GM19397 (cell line): ENCODE measurements at regions not wholly inside any gene's neighbourhood (a gene's known extent, or its start where the extent isn't known, plus 50 kb on each side); places are given as distances from the start of the nearest gene placed in this dataset.

Experiments
- ATAC-seq: cut with Tn5 transposase; IDR thresholded peaks from one replicate; pipeline ENCODE4 v1.9.1; 2021; ENCODE audit warnings: mild to moderate bottlenecking, moderate library complexity; ENCODE audit not compliant: unreplicated experiment

- ATAC-seq, result no peak
Observed at GRCh38 chr6:66900133-66901083, 1193.4 kb upstream of the EYS start.

- ATAC-seq, result no peak
Observed at GRCh38 chr6:66897576-66897975, 1190.5 kb upstream of the EYS start.

DNA sequence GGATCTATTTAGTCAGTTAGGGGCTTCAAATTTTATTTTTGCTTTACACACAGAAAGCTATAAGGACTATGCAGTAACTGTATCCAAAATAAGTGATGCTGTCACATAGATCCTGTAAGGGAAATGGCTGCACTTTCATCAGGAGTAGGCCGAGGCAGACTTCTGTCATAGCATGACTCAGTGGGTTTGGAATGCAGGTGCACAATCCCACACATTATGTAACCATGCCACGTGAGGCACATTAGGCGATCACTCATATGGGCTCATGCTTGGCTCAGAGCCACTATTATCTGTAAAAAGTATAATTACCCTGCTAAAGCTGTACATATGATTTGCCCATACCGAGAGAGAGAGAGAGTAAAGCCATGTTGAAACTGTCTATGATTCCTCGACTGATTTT is 1189.4 kb upstream of the EYS start:
- no peak for ATAC-seq

- ATAC-seq, result no peak
Observed at GRCh38 chr6:66883453-66883852, 1176.4 kb upstream of the EYS start.

DNA sequence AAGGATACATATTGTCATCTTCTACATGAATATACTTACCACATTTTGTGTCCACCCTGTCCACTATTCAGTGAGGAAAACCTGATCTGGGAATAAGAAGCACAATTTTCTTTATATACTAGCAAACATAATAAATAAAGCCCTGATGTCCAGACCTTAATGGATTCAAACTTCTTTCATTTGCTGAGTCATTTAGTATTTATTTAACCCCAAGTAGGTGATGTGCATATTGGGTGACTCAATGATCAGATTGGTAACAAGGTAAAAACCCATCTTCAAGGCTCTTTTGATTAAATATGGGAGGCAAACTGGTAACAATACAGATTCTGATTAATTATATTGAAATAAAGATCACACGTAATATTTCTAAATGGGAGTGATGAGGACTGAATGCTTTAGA is 1159.8 kb upstream of the EYS start:
- no peak for ATAC-seq

GRCh38 chr6:66865771-66866170 is 1158.7 kb upstream of the EYS start:
- ATAC-seq, result no peak

- ATAC-seq, result no peak
Observed at GRCh38 chr6:66861007-66861541, 1154.0 kb upstream of the EYS start.

DNA sequence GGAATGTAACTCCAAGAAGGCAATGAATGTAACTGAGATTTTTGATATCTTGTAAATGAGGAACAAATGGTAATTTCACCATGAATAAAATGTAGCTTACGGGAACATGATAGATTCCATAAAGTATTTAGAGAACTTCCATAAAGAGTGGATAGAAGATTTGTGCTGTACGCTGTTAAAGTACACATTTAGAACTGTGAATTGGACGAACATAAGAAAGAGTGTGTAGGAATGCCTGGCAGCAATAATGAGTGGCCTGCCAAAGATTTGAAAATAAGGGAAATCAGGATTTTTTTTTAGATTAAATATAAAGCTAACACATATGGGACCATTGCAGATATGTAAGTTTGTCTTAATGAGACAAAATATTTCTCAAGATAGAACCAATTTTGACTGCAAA is 1153.3 kb upstream of the EYS start:
- no peak for ATAC-seq

GRCh38 chr6:66858196-66858595 is 1151.2 kb upstream of the EYS start:
- ATAC-seq, result no peak

- ATAC-seq, result no peak
Observed at GRCh38 chr6:66854014-66854413, 1147.0 kb upstream of the EYS start.

- no peak for ATAC-seq
Observed at GRCh38 chr6:66851930-66852329, 1144.9 kb upstream of the EYS start.

DNA sequence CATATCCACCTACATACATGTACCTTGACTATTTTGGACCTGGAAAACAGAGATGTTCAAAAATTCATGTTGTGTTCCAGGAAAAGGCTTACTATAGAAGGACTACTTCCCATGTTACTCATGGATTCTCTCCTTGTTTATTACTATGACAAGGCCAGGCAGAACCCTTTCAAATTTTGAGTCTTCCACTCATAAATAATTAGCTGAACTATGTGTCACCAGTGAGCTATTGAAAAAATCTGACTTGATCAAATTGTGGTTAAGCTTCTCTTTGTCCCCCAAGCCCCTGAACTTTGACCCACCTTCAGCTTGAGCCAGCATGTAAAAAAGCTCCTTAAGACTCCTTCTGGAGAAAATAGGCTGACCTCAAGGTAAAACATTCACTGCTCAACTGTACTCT is 1142.8 kb upstream of the EYS start:
- no peak for ATAC-seq

DNA sequence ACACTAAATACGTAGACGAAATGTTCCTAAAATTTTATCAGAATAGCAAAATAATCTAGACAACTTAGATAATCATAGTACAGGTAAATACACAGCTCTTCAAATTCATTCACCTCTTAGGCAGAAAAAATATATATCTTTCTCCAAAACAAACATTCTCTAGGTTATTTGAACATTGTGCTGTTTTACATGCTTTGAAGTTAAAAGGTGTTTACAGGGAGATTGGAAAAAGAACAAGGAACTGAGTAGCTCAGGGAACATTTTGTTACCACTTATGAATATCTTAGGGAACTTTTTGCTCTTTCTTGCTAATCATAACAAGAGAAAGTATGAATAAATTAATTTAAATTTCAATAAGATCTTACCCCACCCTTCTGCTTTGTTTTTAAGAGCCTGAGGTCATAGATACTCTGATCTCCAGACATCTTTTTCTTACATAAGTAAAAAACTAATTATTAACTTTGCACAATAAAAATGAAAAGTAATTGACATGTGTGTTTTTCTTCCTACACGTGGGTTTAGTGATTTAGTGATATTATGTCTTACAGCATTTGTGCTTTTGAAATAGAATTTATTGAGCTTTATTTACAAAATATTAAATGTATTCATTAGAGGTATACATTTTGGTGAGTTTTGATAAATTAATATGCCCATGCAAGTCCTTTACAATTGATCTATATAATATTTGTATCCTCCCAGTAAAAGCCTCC is 1141.4 kb upstream of the EYS start:
- no peak for ATAC-seq

- ATAC-seq, result no peak
Observed at GRCh38 chr6:66838764-66839163, 1131.7 kb upstream of the EYS start.

- ATAC-seq, result no peak
Observed at GRCh38 chr6:66825539-66825938, 1118.5 kb upstream of the EYS start.

GRCh38 chr6:66814156-66814555 is 1107.1 kb upstream of the EYS start:
- no peak for ATAC-seq

DNA sequence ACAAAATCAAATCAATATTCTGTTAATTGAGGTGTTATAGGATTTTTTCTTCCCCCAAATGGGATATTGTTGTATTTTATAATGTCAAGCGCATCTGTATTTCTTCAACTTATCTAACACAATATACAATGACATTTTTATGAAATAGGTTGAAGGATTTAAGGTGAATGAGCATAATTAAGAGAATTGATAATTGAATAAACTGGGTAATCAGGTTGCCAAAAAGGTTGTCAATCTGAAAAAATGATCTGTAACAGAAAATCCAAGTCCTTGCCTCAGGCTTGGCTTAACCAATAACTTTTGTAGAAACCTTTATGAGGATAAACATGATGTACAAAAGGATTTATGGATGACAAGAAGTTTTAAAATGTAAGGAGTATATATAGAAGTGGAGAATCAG is 1101.7 kb upstream of the EYS start:
- ATAC-seq, result no peak

- no peak for ATAC-seq
Observed at GRCh38 chr6:66796987-66797386, 1090.0 kb upstream of the EYS start.

DNA sequence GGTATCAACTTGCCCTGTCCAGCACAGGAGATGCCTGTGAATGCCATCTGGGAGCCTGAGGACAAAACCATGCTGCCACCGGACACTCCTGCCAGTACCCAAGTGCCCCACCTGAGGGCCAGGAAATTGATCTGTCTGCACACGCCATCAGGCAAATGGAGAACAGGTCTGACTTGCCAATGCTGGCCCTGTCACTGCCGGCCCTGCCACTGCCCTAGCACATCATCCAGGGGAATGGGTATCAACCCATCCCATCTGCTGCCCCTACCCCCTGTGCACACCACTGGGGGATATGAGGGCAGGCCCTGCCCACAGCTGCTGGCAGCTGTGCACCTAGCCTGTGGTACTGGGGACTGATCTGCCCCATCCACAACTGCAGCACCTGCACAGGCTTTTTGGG is 1081.6 kb upstream of the EYS start:
- ATAC-seq, result no peak

DNA sequence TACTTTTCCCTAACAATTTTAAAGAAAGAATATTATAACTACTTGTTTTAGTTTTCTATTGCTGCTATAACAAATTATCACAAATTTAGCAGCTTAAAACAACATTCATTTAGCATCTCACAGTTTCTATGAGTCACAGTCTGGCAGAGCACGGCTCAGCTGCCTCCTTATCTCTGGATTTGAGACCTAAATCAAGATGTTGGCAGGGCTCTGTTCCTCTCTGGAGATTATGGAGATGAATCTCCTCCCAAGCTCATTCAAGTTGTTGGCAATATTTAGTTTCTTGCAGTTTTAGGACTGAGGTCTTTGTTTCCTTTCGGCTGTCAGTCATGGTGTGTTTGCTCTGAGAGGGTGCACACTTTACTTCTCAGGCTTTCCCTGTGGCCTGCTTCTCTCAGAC is 1065.8 kb upstream of the EYS start:
- ATAC-seq, result no peak

- ATAC-seq, result no peak
Observed at GRCh38 chr6:66771626-66772025, 1064.6 kb upstream of the EYS start.

DNA sequence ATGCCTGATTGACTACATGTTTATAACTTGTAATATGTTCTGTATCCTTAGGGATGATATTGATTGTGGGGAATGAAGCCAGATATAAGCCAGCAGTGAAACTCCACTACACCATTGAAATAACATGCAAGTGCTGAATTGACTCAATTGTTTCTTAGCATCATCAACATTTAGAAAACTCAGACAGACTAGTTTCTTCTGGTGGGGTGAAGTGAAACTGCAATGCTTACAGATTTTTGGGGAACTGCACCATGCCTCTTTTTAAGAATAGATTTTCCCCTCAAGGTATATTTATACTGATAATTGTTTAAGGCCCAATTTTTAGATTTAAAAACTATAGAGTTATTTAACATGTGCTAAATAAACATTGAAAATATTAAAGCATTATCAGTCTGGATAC is 1044.6 kb upstream of the EYS start:
- no peak for ATAC-seq
